HUES48 (cell line): ENCODE measurements at regions not wholly inside any gene's neighbourhood (a gene's known extent, or its start where the extent isn't known, plus 50 kb on each side); places are given as distances from the start of the nearest gene placed in this dataset.

Experiments
- H3K27ac ChIP-seq: one replicate; pipeline ENCODE4 v1.7.0; 2013; ENCODE audit warnings: low read depth, low read length, inconsistent platforms
- H3K27me3 ChIP-seq: 2 replicates; pipeline ENCODE4 v1.6.1; 2013; ENCODE audit warnings: mild to moderate bottlenecking, low read length; ENCODE audit not compliant: control insufficient read depth, insufficient read depth
- H3K36me3 ChIP-seq: 2 replicates; pipeline ENCODE4 v1.6.1; 2013; ENCODE audit warnings: low read length; ENCODE audit not compliant: control insufficient read depth, insufficient read depth
- H3K4me1 ChIP-seq: 2 replicates; pipeline ENCODE4 v1.6.1; 2013; ENCODE audit warnings: mild to moderate bottlenecking, low read length; ENCODE audit not compliant: control insufficient read depth, insufficient read depth
- H3K4me3 ChIP-seq: 2 replicates; pipeline ENCODE4 v1.5.1; 2013; ENCODE audit warnings: mild to moderate bottlenecking, low read depth, low read length
- H3K9ac ChIP-seq: 2 replicates; pipeline ENCODE4 v1.6.1; 2013; ENCODE audit warnings: mild to moderate bottlenecking, low read depth, low read length, moderate library complexity
- H3K9me3 ChIP-seq: 2 replicates; pipeline ENCODE4 v1.6.1; 2013; ENCODE audit warnings: low read length; ENCODE audit not compliant: control insufficient read depth, insufficient read depth

DNA sequence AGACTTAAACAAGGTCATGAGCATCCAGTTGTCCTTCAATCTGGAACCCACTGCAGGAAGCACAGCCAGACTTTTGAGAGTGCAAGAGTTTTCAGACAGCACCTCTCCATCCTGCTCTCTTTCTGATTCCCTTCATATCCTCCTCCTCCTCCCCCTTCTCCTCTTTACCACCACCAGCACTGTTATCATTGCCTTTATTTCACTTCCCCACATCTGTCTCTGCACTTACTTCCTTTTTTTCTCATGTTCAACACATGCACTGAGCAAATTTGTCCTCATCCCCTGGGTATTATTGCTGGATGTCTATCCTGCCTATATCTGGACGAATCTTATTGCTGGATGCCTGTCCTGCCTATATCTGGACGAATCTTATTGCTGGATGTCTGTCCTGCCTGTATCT is 554.8 kb downstream of the DHX35 start:
- Histone ChIP-seq H3K27ac (no peak overlapping the region), H3K4me3 (no peak overlapping the region)

GRCh38 chr20:39504710-39505094 is 542.6 kb downstream of the DHX35 start:
- Histone ChIP-seq H3K4me3 (no peak overlapping the region), H3K27me3 (no peaks in the 10 kb centered on the region), H3K4me1 (peaks cover 11% of the 10 kb centered on the region), H3K36me3 (no peaks in the 10 kb centered on the region), H3K9me3 (no peaks in the 10 kb centered on the region), H3K27ac (no peak overlapping the region), H3K9ac (no peak overlapping the region)

More for the DNA sequence above, 554.8 kb downstream of the DHX35 start:
- Histone ChIP-seq H3K36me3 (no peaks in the 10 kb centered on the region), H3K27me3 (no peaks in the 10 kb centered on the region), H3K9me3 (no peaks in the 10 kb centered on the region), H3K9ac (no peak overlapping the region), H3K4me1 (no peaks in the 10 kb centered on the region)

DNA sequence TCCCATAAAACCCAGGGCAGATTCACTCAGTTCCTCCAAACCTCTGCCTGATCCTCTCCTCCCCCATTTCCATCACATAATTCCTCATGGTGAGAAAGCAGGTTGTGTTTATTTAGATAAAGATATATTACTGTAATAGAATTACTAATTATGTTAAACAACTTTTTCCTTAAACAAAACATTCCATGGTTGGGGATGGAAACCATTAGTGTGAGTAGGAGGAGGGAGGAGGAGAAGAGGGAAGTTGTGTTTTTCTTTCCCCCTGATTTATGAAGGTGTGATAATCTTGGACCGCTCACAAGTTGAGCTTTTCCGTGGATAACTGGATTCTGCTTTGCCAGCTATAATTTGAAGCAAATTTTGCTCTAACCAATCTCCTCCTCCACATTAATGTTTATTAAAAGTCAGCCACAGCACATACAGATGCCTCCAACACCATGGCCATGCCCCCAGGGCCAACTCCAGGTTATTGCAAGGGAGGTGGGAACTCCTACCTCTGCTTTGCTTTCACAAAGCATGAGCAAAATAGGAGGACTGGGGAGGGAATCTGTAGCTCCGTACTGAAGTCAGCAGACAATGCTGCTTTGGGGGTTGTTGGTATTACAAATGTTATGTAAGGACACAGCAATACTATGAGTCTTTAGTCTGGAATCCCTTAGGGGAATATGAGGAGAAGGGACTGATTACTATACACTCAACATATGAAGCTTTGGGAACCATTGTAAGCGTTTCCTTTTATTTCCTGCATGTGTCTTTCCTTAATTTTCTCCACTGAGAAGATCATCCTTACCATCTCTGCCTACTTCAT is 542.0 kb downstream of the DHX35 start:
- Histone ChIP-seq H3K4me3 (no peak overlapping the region), H3K27ac (no peak overlapping the region), H3K27me3 (no peaks in the 10 kb centered on the region), H3K36me3 (no peaks in the 10 kb centered on the region), H3K9ac (no peak overlapping the region), H3K9me3 (no peaks in the 10 kb centered on the region), H3K4me1 (peaks cover 11% of the 10 kb centered on the region)

DNA sequence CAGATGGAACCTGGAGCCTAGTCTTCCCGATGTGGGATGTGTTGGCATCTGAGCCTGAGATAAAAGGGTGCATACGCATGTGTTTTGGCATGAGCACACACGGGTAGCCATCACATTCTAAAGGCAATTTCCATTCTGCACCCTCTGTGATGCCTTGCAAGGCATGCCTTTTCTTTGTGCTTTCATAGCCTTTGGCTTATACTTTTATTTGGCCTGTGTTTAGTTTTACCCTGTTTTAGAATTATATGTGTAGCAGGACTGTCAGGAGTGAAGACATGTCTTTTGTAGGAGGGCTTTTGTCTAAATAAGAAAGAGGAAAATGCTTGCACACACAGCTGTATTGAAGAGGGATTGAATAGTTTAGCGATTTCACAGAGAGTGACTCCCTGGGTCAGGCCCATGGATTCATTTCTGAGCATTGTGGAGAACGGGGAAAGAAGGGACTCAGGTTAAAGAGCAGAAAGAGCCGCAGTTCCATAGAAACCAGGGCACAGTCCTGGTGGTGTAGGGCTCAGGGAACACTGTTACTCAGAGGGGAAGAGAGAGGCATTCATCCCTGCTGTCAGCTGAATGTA is 530.2 kb downstream of the DHX35 start:
- H3K36me3 ChIP-seq = no peaks in the 10 kb centered on the region
- no peak overlapping the region for H3K4me3 ChIP-seq
- H3K27me3 ChIP-seq = no peaks in the 10 kb centered on the region
- H3K27ac ChIP-seq = no peak overlapping the region
- no peaks in the 10 kb centered on the region for H3K4me1 ChIP-seq
- no peak overlapping the region for H3K9ac ChIP-seq
- H3K9me3 ChIP-seq = no peaks in the 10 kb centered on the region

DNA sequence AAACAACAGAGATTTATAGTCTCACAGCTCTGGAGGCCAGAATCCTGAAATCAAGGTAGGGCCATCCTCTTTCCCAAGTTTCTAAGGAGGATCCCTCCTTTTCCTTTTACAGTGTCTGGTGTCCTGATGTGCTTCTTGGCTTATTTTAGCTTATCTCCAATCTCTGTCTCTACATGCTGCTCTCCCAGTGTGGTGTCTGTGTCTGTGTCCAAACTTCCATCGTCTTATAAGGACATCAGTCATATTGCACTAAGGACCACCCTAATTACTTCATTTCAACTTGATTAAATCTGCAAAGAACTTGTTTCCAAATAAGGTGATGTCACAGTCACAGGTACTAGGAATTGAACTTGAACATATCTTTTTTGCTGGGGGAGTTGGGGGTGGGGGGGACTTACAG is 529.6 kb downstream of the DHX35 start:
- Histone ChIP-seq H3K4me1 (no peaks in the 10 kb centered on the region), H3K36me3 (no peaks in the 10 kb centered on the region), H3K27me3 (no peaks in the 10 kb centered on the region), H3K27ac (no peak overlapping the region), H3K9me3 (no peaks in the 10 kb centered on the region), H3K4me3 (no peak overlapping the region), H3K9ac (no peak overlapping the region)

GRCh38 chr20:39489986-39490560 is 527.9 kb downstream of the DHX35 start:
- H3K27me3 ChIP-seq = no peaks in the 10 kb centered on the region
- H3K27ac ChIP-seq = no peak overlapping the region
- H3K4me3 ChIP-seq = no peak overlapping the region
- no peaks in the 10 kb centered on the region for H3K9me3 ChIP-seq
- no peaks in the 10 kb centered on the region for H3K36me3 ChIP-seq
- no peaks in the 10 kb centered on the region for H3K4me1 ChIP-seq
- H3K9ac ChIP-seq = no peak overlapping the region

DNA sequence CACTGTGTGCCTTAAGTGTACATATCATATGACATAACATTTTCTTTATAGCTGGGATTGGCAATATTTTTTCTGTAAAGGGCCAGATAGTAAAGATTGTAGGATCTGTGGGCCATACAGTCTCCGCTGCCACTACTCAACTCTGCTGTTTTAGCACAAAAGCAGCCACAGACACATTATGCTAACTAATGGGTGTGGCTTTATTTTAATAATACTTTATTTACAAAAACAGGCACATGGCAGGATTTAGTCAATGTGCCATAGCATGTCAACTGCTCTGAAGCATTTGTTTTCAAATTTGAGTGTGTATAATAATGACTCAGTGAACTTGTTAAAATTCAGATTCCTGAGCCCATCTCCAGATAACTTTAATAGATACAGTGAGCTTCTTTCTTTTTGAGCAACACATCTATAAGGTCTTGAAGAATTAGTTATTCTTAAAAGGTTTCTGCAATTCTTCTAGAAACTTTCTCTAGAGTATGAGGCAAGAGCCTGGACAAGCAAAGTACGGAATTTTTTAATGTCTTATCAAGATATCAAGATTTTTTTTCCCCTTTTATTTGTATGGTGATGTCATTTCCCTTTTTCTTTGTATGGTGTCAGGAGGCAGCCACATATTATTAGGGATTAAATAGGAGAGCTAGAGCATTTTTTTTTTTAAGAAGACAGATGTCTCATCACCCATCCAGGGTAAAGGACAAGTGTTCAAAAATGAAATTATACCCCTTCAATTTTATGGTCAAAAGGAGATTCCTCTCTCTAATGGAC is 518.3 kb downstream of the DHX35 start:
- Histone ChIP-seq H3K4me3 (no peak overlapping the region), H3K36me3 (no peaks in the 10 kb centered on the region), H3K4me1 (no peaks in the 10 kb centered on the region), H3K9me3 (no peaks in the 10 kb centered on the region), H3K9ac (no peak overlapping the region), H3K27me3 (no peaks in the 10 kb centered on the region), H3K27ac (no peak overlapping the region)

DNA sequence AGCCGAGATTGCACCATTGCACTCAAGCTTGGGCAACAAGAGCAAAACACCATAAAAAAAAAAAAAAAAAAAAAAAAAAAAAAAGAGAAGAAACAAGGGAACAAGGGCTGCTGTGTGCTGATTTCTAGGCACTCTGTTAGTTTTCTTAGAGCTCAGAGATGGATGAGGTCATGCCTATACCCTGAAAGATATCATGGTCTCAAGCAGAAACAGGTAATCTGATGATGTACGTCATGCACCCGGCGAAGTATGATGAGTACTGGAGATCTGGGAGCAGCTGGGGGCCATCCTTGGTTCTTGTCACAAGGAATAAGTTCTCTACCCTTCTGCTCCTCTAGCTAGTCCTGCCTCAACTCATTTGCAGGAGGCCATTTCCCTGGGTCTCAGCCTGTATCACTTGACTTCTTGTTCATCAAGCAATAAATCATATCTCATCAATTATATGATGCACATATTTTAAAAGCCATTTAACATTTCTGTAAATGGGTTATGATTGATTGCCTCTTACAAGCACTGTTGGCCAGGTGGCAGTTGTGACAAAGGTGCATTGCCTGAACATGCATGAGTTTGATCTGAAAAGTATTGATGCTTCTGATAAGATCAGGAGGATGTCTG is 517.2 kb downstream of the DHX35 start:
- Histone ChIP-seq H3K27me3 (no peaks in the 10 kb centered on the region), H3K36me3 (no peaks in the 10 kb centered on the region), H3K4me3 (no peak overlapping the region), H3K9ac (no peak overlapping the region), H3K9me3 (no peaks in the 10 kb centered on the region), H3K4me1 (no peaks in the 10 kb centered on the region), H3K27ac (no peak overlapping the region)

GRCh38 chr20:39474879-39475278 is 512.7 kb downstream of the DHX35 start:
- Histone ChIP-seq H3K9me3 (no peaks in the 10 kb centered on the region), H3K27ac (no peak overlapping the region), H3K36me3 (no peaks in the 10 kb centered on the region), H3K4me3 (no peak overlapping the region), H3K27me3 (no peaks in the 10 kb centered on the region), H3K4me1 (no peaks in the 10 kb centered on the region), H3K9ac (no peak overlapping the region)

DNA sequence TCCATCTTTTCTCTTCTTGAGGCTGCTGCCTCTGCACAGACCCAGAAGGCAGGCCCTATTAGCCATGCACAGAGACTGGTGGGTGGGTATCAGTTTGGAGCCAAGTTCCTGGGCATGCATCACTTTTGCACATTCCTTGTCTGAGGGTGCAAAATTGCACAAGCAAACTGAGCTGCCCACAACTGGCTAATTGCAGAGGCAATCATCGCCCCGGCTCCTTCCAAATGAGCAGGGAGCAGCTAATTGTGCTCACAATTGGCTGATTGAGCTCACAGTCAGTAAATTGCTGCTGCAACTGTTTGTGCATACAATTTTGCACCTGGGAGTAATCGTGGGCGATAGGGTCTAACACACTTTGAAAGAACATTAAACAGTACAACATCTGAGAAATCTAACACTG is 511.4 kb downstream of the DHX35 start:
- Histone ChIP-seq H3K9me3 (no peaks in the 10 kb centered on the region), H3K27ac (no peak overlapping the region), H3K9ac (no peak overlapping the region), H3K36me3 (no peaks in the 10 kb centered on the region), H3K27me3 (no peaks in the 10 kb centered on the region), H3K4me1 (no peaks in the 10 kb centered on the region), H3K4me3 (no peak overlapping the region)
